B cell (primary cell): ENCODE measurements at regions not wholly inside any gene's neighbourhood (a gene's known extent, or its start where the extent isn't known, plus 50 kb on each side); places are given as distances from the start of the nearest gene placed in this dataset.

Experiments
- ATAC-seq: fragments of 200-7000 bp; cut with Tn5 transposase; one replicate; pipeline ENCODE4 v1.10.0; 2021; ENCODE audit warnings: low read depth, mild to moderate bottlenecking, moderate number of reproducible peaks, moderate library complexity
- CTCF ChIA-PET: fragments of 350-600 bp; sonication (Branson Sonifier 250); formaldehyde crosslinking; loops from one replicate; lab custom pipeline; 2021; ENCODE audit warnings: antibody characterized with exemption, inconsistent platforms; lab: Charles Lee
- POLR2A ChIA-PET: fragments of 350-600 bp; sonication (Branson Sonifier 250); formaldehyde crosslinking; loops from one replicate; lab custom pipeline; 2021; ENCODE audit warnings: antibody characterized with exemption; lab: Charles Lee
- DNase-seq: peaks from one replicate; pipeline ENCODE4 v3.0.0; 2013
- H2AFZ ChIP-seq: 2 replicates; pipeline ENCODE4 v1.6.1; 2012; ENCODE audit warnings: mild to moderate bottlenecking, low read depth, low read length; ENCODE audit not compliant: insufficient read depth, poor library complexity, severe bottlenecking
- H3K27ac ChIP-seq, 2 donors: 1 replicate in 1 of 2; 2 replicates in 1 of 2; pipeline ENCODE4 v1.5.1; 2012 to 2013; ENCODE audit warnings: low read length in 2 of 2, mild to moderate bottlenecking in 2 of 2, moderate library complexity in 1 of 2
- H3K27me3 ChIP-seq, 4 experiments: fragments of 200-600 bp in 1 of 4; sonication (generic) in 1 of 4; replicated peaks in 1 of 4; 1 replicate in 2 of 4; 2 replicates in 2 of 4; pipeline versions ENCODE4 v1.6.1 to v1.7.0; 2013 to 2016; ENCODE audit warnings: low read length in 3 of 4, mild to moderate bottlenecking in 2 of 4, mixed read lengths in 1 of 4, moderate library complexity in 1 of 4; ENCODE audit not compliant: insufficient read depth in 4 of 4, control insufficient read depth in 3 of 4; ENCODE audit errors: control extremely low read depth in 1 of 4
- H3K36me3 ChIP-seq, 2 experiments: replicated peaks in 1 of 2; 1 replicate in 1 of 2; 2 replicates in 1 of 2; pipeline versions ENCODE4 v1.6.1 to v1.7.1; 2013; ENCODE audit warnings: low read length in 1 of 2; ENCODE audit not compliant: insufficient read depth in 2 of 2, control insufficient read depth in 1 of 2; ENCODE audit errors: control extremely low read depth in 1 of 2, extremely low read depth in 1 of 2
- H3K4me1 ChIP-seq, 2 donors: fragments of 200-600 bp in 1 of 2; sonication (generic) in 1 of 2; 1 replicate in 1 of 2; 2 replicates in 1 of 2; pipeline versions ENCODE4 v1.5.1 to v1.6.1; 2013 to 2017; ENCODE audit warnings: low read length in 2 of 2; ENCODE audit not compliant: control insufficient read depth in 2 of 2, insufficient read depth in 2 of 2
- H3K4me2 ChIP-seq: replicated peaks from 2 replicates; pipeline ENCODE3; 2012; ENCODE audit warnings: mild to moderate bottlenecking, low read depth, low read length; ENCODE audit not compliant: poor library complexity, severe bottlenecking
- H3K4me3 ChIP-seq, 5 experiments: fragments of 200-600 bp in 1 of 5; sonication (generic) in 1 of 5; 1 replicate in 3 of 5; 2 replicates in 2 of 5; pipeline versions ENCODE4 v1.5.1 to v1.7.0; 2011 to 2016; ENCODE audit warnings: low read length in 4 of 5, mild to moderate bottlenecking in 4 of 5, low read depth in 2 of 5, control low read depth in 1 of 5, moderate library complexity in 1 of 5; ENCODE audit not compliant: insufficient read depth in 1 of 5; ENCODE audit errors: control extremely low read depth in 1 of 5, extremely low read depth in 1 of 5
- H3K79me2 ChIP-seq: fragments of 200-600 bp; sonication (generic); one replicate; pipeline ENCODE4 v1.6.0; 2016; ENCODE audit warnings: low read length; ENCODE audit not compliant: control insufficient read depth, insufficient read depth
- H3K9ac ChIP-seq: fragments of 200-600 bp; sonication (generic); 2 replicates; pipeline ENCODE4 v1.6.1; 2017; ENCODE audit warnings: mild to moderate bottlenecking, low read length, moderate library complexity
- H3K9me3 ChIP-seq, 3 donors: one replicate each; pipeline versions ENCODE4 v1.6.1 to v1.7.1; 2013; ENCODE audit warnings: low read length in 2 of 3; ENCODE audit not compliant: control insufficient read depth in 2 of 3, insufficient read depth in 1 of 3; ENCODE audit errors: control extremely low read depth in 1 of 3
- H4K20me1 ChIP-seq: 2 replicates; pipeline ENCODE4 v1.6.0; 2012; ENCODE audit warnings: mild to moderate bottlenecking, low read length; ENCODE audit not compliant: insufficient read depth, control insufficient read depth, poor library complexity, severe bottlenecking
- H3K27ac Mint-ChIP-seq: one replicate; pipeline ENCODE4 v1.8.0; 2021; ENCODE audit warnings: mixed read lengths
- H3K27me3 Mint-ChIP-seq: one replicate; pipeline ENCODE4 v1.8.0; 2021; ENCODE audit warnings: mixed read lengths
- H3K4me1 Mint-ChIP-seq: one replicate; pipeline ENCODE4 v1.8.0; 2021; ENCODE audit warnings: mixed read lengths
- H3K4me3 Mint-ChIP-seq: one replicate; pipeline ENCODE4 v1.8.0; 2021; ENCODE audit warnings: mixed read lengths
- H3K9me3 Mint-ChIP-seq: one replicate; pipeline ENCODE4 v1.8.0; 2022; ENCODE audit warnings: mixed read lengths; ENCODE audit not compliant: insufficient read depth
- EZH2 ChIP-seq: IDR thresholded peaks from 2 replicates; pipeline ENCODE4 v1.6.1; 2012; ENCODE audit warnings: borderline replicate concordance, low read depth, mild to moderate bottlenecking, moderate library complexity, low read length; ENCODE audit not compliant: insufficient read depth, poor library complexity, severe bottlenecking
- WGBS: methylation state at CpG from one replicate; pipeline ENCODE4 v1.1.5; 2013; ENCODE audit warnings: missing lambda C conversion rate; ENCODE audit not compliant: insufficient coverage; 5-methylcytosine and 5-hydroxymethylcytosine counted together
- intact Hi-C: fragments of 100-400 bp; cut with micrococcal nuclease; formaldehyde crosslinking; loops from one replicate; pipeline ENCODE4 v1.10.0; 2022
- TF ChIP-seq, protein P1 (sequence below): fragments of 200-600 bp; IDR thresholded peaks from one replicate; pipeline ENCODE4 v1.8.0; 2022; ENCODE audit warnings: antibody characterized with exemption, mild to moderate bottlenecking

DNA sequence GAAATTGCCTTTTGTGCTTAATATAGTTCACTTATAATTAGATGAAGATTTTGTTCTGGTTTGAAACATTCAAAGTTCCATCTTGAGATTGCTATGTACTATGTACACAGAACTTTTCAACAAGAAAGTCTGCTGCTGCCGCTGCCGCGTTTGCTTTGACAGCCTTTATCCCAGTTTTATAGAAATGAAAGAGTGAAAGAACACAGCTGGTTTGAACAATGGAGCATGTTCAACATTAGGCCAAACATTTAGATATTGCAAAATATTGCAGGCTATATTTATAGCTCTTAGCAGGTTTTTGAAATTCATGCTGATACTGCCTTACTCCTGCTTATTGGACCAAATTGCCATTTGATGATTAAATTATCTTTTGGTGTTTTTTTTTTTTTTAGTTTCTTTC, 299.8 kb upstream of the PRKD1 start:
- no peak for ATAC-seq
- H3K4me2 ChIP-seq, result no peak overlapping the region
- TF ChIP-seq EZH2, result no peak
- TF ChIP-seq, protein P1, sequence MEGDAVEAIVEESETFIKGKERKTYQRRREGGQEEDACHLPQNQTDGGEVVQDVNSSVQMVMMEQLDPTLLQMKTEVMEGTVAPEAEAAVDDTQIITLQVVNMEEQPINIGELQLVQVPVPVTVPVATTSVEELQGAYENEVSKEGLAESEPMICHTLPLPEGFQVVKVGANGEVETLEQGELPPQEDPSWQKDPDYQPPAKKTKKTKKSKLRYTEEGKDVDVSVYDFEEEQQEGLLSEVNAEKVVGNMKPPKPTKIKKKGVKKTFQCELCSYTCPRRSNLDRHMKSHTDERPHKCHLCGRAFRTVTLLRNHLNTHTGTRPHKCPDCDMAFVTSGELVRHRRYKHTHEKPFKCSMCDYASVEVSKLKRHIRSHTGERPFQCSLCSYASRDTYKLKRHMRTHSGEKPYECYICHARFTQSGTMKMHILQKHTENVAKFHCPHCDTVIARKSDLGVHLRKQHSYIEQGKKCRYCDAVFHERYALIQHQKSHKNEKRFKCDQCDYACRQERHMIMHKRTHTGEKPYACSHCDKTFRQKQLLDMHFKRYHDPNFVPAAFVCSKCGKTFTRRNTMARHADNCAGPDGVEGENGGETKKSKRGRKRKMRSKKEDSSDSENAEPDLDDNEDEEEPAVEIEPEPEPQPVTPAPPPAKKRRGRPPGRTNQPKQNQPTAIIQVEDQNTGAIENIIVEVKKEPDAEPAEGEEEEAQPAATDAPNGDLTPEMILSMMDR, result no peak
- H3K9ac ChIP-seq, result no peak overlapping the region
- H3K79me2 ChIP-seq, result no peaks in the 10 kb centered on the region
- intact Hi-C loops, result no loop called here
- H3K36me3 ChIP-seq, result no peaks in the 10 kb centered on the region
- no peak overlapping the region for H3K4me3 ChIP-seq
- DNase-seq, result no peak
- CTCF ChIA-PET, result no interaction called here
- H3K9me3 Mint-ChIP-seq, result no peaks in the 10 kb centered on the region
- no peaks in the 10 kb centered on the region for H3K4me1 Mint-ChIP-seq
- H3K9me3 ChIP-seq, result no peaks in the 10 kb centered on the region
- H3K27ac Mint-ChIP-seq, result no peak overlapping the region
- no peak overlapping the region for H3K4me3 Mint-ChIP-seq
- no peak overlapping the region for H3K27ac ChIP-seq
- no peaks in the 10 kb centered on the region for H4K20me1 ChIP-seq
- no peaks in the 10 kb centered on the region for H3K27me3 Mint-ChIP-seq
- no peaks in the 10 kb centered on the region for H3K4me1 ChIP-seq
- H3K27me3 ChIP-seq, result no peaks in the 10 kb centered on the region
- no CpG with 5 or more reads among the region's 3 CpGs for WGBS
- POLR2A ChIA-PET, result no interaction called here
- no peak overlapping the region for H2AFZ ChIP-seq

- H3K4me2 ChIP-seq, result no peak overlapping the region
- ChIA-PET CTCF (no interaction called here), POLR2A (no interaction called here)
- H3K36me3 ChIP-seq, result no peaks in the 10 kb centered on the region
- Mint-ChIP-seq H3K4me1 (no peaks in the 10 kb centered on the region), H3K9me3 (no peaks in the 10 kb centered on the region), H3K27me3 (no peaks in the 10 kb centered on the region), H3K4me3 (no peak overlapping the region), H3K27ac (no peak overlapping the region)
- H2AFZ ChIP-seq, result no peak overlapping the region
- no peak overlapping the region for H3K27ac ChIP-seq
- intact Hi-C loops, result no loop called here
- ATAC-seq (no peak), DNase-seq (no peak)
- H3K4me3 ChIP-seq, result no peak overlapping the region
- no CpG with 5 or more reads among the region's 2 CpGs for WGBS
- H3K9me3 ChIP-seq, result no peaks in the 10 kb centered on the region
- H3K4me1 ChIP-seq, result no peaks in the 10 kb centered on the region
- H3K9ac ChIP-seq, result no peak overlapping the region
- H3K27me3 ChIP-seq, result no peaks in the 10 kb centered on the region
- no peaks in the 10 kb centered on the region for H3K79me2 ChIP-seq
- TF ChIP-seq, protein P1, result no peak
- no peak for TF ChIP-seq EZH2
- H4K20me1 ChIP-seq, result no peaks in the 10 kb centered on the region
Measured at GRCh38 chr14:30227876-30228275, 300.2 kb upstream of the PRKD1 start.
